ACHN (cell line): ENCODE measurements at regions not wholly inside any gene's neighbourhood (a gene's known extent, or its start where the extent isn't known, plus 50 kb on each side); places are given as distances from the start of the nearest gene placed in this dataset.
"Not testable (repeated sequence)": the region's sequence is repeated elsewhere in the genome, so short reads cannot be mapped to it uniquely, and the experiment has no call there.

Experiments used
- DNase-seq: peaks from one replicate; pipeline ENCODE4 v3.0.0-alpha.2; 2015
- in situ Hi-C: cut with HindIII; loops from 2 replicates; pipeline ENCODE4 v1.10.0; 2017; ENCODE audit warnings: low sequenced_read_pairs, low pct_ligation_motif_present, low pct_unique_long_range_greater_than_20kb

- in situ Hi-C loops, result no loop called here
- no peak for DNase-seq
Observed at GRCh38 chr16:17001471-17001870, 469.3 kb downstream of the XYLT1 start.

DNA sequence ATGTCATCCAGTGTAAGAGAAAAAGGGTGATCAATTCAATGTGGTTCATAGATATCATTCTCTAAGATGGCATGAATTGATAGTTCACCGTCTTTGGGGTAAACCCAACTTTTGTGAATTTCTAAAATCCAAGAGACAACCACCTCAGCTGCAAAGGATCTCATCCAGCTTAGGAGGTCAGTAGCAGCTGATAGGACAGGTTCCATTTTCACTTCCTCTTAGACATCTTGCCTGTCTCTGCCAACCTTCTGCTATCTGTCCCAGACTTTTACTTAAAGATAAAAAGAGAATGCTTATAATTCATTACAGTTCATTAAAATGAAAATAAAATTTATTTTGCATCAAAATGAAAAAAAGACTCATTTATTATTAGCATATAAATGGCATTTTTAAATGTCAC lies 468.2 kb downstream of the XYLT1 start:
- DNase-seq, result no peak
- in situ Hi-C loops, result no loop called here

DNA sequence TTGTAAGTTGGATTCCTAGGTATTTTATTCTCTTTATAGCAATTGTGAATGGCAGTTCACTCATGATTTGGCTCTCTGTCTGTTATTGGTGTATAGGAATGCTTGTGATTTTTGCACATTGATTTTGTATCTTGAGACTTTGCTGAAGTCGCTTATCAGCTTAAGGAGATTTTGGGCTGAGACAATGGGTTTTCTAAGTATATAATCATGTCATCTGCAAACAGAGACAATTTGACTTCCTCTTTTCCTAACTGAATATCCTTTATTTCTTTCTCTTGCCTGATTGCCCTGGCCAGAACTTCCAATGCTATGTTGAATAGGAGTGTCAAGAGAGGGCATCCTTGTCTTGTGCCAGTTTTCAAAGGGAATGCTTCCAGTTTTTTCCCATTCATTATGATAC lies 464.8 kb downstream of the XYLT1 start:
- in situ Hi-C loops, DNase-seq: not testable (repeated sequence)

- in situ Hi-C loops, result no loop called here
- no peak for DNase-seq
Observed at GRCh38 chr16:17011712-17012111, 459.0 kb downstream of the XYLT1 start.

GRCh38 chr16:17013038-17013437 lies 457.7 kb downstream of the XYLT1 start:
- no peak for DNase-seq
- in situ Hi-C loops, result no loop called here

DNA sequence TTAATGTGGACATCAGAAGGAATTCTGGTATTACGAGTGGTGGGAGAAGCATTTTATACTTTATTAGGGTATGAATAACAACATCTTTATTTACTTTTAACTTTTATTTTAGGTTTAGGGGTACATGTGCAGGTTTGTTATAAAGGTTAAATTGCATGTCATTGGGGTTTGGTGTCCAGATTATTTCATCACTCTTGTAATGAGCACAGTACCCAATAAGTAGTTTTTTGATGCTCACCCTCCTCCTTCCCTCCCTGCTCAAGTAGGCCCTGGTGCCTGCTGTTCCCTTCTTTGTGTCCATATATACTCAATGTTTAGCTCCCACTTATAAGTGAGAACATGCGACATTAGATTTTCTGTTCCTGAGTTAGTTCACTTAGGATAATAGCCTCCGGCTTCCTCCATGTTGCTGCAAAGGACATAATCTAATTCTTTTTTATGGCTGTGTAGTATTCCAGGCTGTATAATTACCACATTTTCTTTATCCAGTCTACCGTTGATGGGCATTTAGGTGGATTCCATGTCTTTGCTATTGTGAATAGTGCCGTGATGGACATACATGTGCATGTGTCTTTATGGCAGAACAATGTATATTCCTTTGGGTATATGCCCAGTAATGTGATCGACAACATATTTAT lies 456.2 kb downstream of the XYLT1 start:
- in situ Hi-C loops, result no loop called here
- no peak for DNase-seq

DNA sequence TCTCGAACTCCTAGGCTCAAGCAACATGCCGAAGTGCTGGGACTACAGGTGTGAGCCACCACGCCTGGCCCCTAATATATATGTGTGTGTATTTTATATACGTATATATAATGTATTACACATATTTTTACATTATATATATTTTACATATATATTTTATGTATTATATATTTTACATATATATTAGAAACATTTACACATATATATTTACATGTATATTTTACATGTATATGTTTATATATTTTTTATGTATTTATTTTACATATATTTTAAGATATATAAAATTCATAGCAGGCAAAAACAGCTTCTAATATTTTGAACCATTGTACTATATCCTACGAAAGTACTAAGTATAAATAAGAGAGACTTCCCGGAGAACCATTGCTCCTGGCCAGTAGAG lies 455.1 kb downstream of the XYLT1 start:
- no peak for DNase-seq
- in situ Hi-C loops, result no loop called here

DNA sequence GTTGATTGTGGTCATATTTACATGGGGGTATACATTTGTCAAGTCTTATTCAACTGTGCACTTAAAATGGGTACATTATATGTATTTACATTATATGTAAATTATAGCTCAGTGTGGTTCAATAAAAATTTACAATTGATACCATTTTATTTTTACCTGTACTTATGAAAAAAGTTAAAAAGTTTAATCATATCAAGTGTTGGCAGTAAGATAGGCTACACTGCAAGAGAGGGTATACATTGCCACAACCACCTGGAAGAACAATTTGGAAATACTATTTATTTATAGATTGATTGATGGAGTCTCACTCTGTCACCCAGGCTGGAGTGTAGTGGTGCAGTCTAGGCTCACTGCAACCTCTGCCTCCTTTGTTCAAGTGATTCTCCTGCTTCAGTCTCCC lies 453.3 kb downstream of the XYLT1 start:
- in situ Hi-C loops, result no loop called here
- DNase-seq, result no peak

DNA sequence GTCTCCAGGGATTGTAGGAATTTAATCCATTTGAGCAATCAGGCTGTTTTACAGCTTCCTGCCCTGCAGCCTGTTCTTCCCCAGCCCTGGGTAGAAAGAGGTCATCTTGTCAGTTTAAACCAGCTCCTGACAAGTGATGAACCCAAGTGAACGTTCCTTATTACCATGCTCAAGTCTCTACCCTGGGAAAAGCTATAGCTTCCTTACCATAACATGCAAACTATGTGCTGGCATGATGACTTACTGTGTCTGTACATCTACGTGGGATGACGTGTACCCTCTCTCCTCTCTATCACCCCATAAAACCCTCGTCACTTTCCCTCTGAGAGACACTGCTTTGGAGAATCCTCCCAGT lies 452.2 kb downstream of the XYLT1 start:
- in situ Hi-C loops, result no loop called here
- DNase-seq, result no peak

DNA sequence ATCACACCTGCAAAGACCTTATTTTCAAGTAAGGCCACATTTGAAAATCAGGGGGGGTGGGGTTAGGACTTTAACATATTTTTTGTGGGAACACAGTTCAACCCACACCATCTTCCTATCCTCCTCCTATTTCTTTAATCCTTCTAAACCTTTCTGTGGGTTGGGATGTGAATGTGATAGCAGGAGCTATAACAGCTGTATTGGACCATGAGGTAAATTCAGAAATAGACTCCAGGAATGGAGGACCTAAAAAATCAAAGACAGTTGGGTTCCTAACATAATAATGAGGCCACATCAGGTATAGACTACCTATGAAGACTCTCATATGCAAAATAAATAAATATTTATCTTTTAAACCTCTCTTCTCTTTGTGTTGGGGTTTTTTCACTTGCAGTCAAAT lies 451.4 kb downstream of the XYLT1 start:
- in situ Hi-C loops, result no loop called here
- no peak for DNase-seq

DNA sequence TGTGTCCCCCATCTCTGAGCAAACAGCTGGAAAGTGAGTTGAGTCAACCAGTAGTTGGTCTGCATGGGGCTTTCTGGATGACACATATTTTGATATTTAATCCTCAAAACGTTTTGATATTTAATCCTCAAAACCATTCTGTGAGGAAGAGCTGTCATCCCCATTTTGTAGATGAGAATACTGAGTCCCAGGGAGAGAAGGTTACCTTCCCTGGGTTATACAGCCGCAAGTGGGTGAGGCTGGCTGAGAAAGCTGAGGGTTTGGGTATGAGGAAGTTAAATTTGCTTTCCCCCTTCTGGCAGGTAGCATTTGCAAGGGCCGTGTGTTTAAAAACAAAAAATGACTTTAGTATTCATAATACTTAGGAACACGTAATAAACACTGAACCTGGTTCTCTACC lies 447.2 kb downstream of the XYLT1 start:
- in situ Hi-C loops, result no loop called here
- no peak for DNase-seq

GRCh38 chr16:17024514-17024913 lies 446.2 kb downstream of the XYLT1 start:
- DNase-seq, result no peak
- in situ Hi-C loops, result no loop called here

- no peak for DNase-seq
- in situ Hi-C loops, result no loop called here
Observed at GRCh38 chr16:17026600-17027242, 444.0 kb downstream of the XYLT1 start.

GRCh38 chr16:17027488-17028129 lies 443.2 kb downstream of the XYLT1 start:
- DNase-seq, result no peak

DNA sequence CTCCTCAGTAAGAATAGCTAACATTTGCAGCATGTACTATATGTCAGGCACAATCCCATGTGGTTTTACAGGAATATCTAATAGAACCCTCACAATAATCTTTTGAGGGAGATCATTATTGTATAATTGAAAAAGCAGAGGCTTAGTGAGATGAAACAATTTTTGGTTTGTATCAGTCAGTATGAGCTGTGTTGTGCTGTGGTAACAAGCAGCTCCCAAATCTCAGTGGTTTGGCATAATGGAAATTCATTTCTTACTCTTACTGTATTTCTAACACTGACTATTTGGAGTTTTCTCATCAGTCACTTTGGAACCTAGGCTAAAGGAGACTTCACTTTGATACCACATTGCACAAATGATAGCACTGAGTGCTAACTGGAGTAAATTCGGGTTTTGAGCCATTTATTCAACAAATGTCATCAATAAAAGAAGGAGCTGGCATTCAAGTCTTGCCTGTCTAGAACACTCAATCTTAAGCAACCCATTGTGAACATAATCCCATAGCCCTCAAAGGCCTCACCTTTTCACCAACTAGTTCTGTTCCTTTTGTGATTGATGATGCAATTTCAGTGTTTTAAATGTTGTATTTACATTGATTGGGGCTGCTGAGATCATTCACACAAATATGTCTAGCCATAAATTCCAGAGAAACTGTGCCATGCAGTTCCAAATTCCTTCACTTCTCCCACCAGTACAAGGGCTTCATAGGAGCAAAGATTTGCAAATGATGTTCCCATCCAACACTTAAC lies 441.0 kb downstream of the XYLT1 start:
- DNase-seq, result no peak
- in situ Hi-C loops, result no loop called here

More at GRCh38 chr16:17027488-17028129, 443.2 kb downstream of the XYLT1 start:
- in situ Hi-C loops, result no loop called here

GRCh38 chr16:17031484-17032268 lies 439.1 kb downstream of the XYLT1 start:
- in situ Hi-C loops, result no loop called here
- DNase-seq, result no peak

DNA sequence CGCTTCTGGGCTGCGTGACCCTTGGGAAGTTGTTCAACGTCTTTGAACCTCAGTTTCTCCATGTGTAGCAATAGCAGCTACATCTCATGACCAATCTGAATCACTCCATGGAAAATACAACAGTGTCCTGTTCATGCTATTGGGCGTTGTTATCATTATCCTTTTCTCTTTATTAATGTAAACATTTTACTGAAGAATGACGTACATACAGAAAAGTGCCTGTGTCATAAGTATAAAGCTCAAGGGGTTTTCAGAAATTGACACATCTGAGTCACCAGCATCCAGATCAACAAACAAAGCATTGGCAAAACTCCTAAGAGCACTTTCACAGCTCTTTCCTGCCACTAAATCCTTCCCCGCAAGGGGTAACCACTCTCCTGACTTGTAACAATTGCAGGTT lies 438.4 kb downstream of the XYLT1 start:
- in situ Hi-C loops, result no loop called here
- DNase-seq, result no peak

- in situ Hi-C loops, result no loop called here
- no peak for DNase-seq
Observed at GRCh38 chr16:17034477-17035252, 436.1 kb downstream of the XYLT1 start.
